Inflammatory macrophage treated with lipopolysaccharide for 4 hours (primary cell): ENCODE measurements at regions not wholly inside any gene's neighbourhood (a gene's known extent, or its start where the extent isn't known, plus 50 kb on each side); places are given as distances from the start of the nearest gene placed in this dataset.
"Not testable (repeated sequence)": the region's sequence is repeated elsewhere in the genome, so short reads cannot be mapped to it uniquely, and the experiment has no call there.

Experiments used
- DNase-seq: peaks from one replicate; pipeline ENCODE4 v3.0.0-alpha.2; 2020

GRCh38 chr3:106083207-106083606, 214.4 kb upstream of the CBLB start:
- DNase-seq, result peak; percentile 67

- no peak for DNase-seq
Observed at GRCh38 chr3:106083854-106084253, 215.0 kb upstream of the CBLB start.

- no peak for DNase-seq
Observed at GRCh38 chr3:106086038-106086437, 217.2 kb upstream of the CBLB start.

DNA sequence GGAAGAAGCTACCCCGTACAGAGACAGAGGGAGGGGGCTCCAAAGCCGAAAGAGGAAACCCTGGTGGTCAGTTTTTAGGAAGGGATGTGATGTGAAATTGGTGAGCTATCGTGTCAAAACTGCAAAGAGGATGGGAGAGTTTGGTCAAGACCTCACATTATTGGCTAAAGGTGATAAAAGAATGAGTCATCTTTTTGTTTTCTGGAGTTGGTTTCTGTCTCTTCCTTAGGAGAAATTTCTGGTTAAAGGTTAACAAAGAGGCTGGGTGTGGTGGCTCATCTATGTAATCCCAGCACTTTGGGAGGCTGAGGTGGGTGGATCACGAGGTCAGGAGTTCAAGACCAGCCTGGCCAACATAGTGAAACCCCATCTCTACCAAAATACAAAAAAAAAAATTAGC, 217.8 kb upstream of the CBLB start:
- no peak for DNase-seq

GRCh38 chr3:106088304-106088703, 219.5 kb upstream of the CBLB start:
- DNase-seq, result no peak

- DNase-seq, result no peak
Observed at GRCh38 chr3:106088899-106089298, 220.1 kb upstream of the CBLB start.

GRCh38 chr3:106089806-106090205, 221.0 kb upstream of the CBLB start:
- DNase-seq, result no peak

DNA sequence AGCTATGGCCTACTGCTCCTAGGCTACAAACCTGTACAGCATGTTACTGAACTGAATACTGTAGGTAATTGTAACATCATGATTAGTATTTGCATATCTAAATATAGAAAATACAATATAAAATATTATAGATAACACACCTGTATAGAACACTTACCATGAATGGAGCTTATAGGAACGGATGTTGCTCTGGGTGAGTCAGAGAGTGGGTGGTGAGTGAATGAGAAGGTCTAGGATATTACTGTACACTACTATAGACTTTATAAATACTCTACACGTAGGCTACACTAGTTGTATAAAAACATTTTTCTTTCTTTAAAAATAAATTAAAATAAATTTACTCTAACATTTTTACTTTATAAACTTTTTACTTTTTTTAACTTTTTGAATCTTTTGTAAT, 224.0 kb upstream of the CBLB start:
- DNase-seq, result no peak

GRCh38 chr3:106093616-106094015, 224.8 kb upstream of the CBLB start:
- no peak for DNase-seq

DNA sequence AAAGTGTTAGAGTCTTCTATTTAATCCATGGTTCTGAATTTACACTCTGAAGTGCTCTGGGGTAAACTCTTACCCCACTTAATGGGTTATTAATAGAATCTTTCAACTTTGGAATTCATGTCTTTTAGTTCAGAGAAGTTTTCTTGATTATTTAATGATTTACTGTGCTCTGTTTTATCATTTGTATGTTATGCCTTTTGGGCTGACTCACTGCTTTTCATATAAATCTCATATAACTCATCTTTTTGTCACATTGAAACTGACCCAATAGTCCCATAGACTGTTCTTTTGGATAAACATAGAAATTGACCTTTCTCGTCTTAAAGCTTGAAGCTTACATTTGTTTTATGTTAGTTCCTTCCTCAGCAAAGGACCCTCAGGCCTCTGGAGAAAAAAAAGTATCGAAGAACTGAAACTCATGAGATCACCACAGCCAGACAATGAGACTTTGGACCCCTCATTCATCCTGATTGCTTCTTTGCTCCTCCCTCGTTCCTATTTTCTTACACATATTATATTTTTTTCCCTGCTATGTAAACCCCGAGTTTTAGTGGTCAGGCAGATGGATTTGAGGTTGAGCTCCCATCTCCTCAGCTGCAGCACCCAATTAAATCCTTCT, 229.1 kb upstream of the CBLB start:
- DNase-seq, result no peak

GRCh38 chr3:106103383-106103782, 234.6 kb upstream of the CBLB start:
- DNase-seq, result no peak

DNA sequence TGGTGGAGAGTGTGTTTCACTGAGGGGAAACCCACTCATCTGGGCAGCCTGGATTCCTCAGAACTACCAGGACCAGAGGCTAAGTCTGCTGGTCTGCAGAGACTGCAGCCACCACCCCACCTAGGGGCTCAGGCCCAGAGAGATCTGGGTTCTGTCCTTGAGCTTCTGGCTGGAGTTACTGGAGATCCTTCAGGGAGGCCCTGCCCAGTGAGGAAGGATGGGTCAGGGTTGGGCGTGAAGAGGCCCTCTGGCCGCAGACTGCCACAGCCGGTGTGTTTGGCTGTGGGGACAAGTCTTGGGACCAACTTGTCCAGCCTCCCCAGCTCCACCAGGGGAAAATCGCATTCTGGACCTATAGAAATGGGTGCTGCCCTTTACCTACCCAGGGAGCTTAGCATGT, 235.3 kb upstream of the CBLB start:
- DNase-seq, result no peak

GRCh38 chr3:106108925-106109324, 240.1 kb upstream of the CBLB start:
- DNase-seq, result no peak

DNA sequence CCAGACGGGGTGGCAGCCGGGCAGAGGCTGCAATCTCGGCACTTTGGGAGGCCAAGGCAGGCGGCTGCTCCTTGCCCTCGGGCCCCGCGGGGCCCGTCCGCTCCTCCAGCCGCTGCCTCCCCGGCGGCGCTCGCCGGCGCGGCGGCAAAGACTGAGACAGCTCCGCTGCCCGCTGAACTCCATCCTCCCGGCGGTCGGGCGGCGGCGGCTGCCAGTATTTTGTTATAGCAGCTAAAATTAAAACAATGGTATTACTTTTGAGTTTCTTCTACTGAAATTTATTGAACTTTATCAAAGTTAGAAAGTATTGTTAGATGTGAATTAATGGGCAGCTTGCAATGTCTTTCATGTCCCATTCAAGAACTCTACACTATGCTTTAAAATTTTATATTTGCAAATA, 243.7 kb upstream of the CBLB start:
- not testable (repeated sequence) for DNase-seq

DNA sequence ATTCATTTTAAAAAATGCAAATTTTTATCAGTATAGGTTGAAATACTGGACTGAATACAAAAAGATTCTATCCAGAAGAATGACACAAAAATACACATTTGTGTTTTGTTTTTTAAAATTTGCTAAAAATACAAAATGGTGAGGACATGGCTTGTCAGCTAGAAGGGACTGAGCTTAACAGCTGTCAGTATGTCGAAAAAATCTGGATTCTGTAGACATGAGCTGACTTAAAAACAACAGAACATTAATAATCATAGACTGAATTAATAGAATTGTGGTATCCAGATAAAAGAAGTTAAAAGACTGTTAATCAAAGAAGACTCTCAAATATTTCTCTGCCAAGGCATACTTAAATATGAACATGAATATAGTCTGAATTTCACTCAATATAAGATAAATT, 244.9 kb upstream of the CBLB start:
- DNase-seq, result no peak

GRCh38 chr3:106114220-106114619, 245.4 kb upstream of the CBLB start:
- no peak for DNase-seq

- no peak for DNase-seq
Observed at GRCh38 chr3:106114848-106115247, 246.0 kb upstream of the CBLB start.

DNA sequence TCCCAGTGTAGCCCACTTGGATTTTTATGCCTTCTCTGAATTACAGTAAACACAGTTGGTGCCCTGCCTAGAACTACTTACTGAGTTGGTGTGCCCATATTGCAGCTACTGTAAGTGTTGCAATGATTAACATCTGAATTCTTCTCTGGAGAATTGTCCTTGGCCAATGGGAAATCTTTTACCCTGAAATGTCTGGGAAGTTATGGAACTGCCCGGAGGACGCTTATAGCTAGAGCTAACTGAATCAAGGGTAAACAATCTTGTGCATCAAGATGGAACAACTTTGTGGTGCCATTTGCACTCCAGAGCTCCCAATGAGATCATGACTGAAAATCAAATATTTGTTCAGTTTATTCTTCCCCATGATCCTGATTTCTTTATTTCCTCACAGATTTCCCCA, 246.7 kb upstream of the CBLB start:
- no peak for DNase-seq

GRCh38 chr3:106116733-106117489, 248.1 kb upstream of the CBLB start:
- DNase-seq, result no peak

GRCh38 chr3:106117490-106117858, 248.7 kb upstream of the CBLB start:
- no peak for DNase-seq

- peak; percentile 76 for DNase-seq
Observed at GRCh38 chr3:106119614-106120082, 250.8 kb upstream of the CBLB start.

DNA sequence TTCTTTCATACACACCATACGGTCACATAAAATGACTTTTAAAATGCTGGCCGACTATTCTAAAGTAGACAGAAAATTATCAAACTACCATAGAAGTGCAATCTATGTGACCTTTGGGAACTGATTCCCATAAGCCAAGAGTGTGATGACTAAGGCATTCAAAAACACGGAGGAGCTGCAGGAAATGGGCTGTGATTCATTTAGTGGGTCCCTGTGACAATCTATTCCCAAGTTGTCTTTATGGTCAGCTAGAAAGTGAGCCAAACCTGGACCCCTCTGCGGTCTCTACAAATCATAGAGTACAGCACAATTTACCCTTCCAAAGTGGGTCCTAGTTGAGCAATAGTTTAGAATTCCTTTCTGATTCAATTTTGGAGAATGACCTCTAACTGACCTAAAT, 251.5 kb upstream of the CBLB start:
- DNase-seq, result no peak

- DNase-seq, result no peak
Observed at GRCh38 chr3:106121491-106122289, 252.9 kb upstream of the CBLB start.

GRCh38 chr3:106124818-106125217, 256.0 kb upstream of the CBLB start:
- DNase-seq, result no peak
